Pancreas (tissue), 10 donors: ENCODE measurements at regions not wholly inside any gene's neighbourhood (a gene's known extent, or its start where the extent isn't known, plus 50 kb on each side); places are given as distances from the start of the nearest gene placed in this dataset.
A peak's percentile ranks its signal among the peaks of the same experiment; 100 is the strongest.

ENCODE experiments used
- ATAC-seq, 4 donors: fragments of 200-7000 bp; cut with Tn5 transposase; one replicate each; pipeline versions ENCODE4 v1.8.0 to v1.9.1; 2020; ENCODE audit warnings: mild to moderate bottlenecking in 4 of 4, moderate library complexity in 4 of 4
- DNase-seq, 6 donors: peaks; one replicate each; pipeline ENCODE4 v3.0.0-alpha.2; 2020
- FAIRE-seq: peaks from 2 replicates; lab custom pipeline; 2012; peaks lifted over from hg19 to GRCh38; lab: Jason Lieb, UNC
- H3K27ac ChIP-seq, 4 donors: fragments of 200-600 bp; sonication (generic); 1 replicate in 3 of 4; 2 replicates in 1 of 4; pipeline versions ENCODE4 v1.5.0 to v1.8.0; 2020
- H3K27me3 ChIP-seq, 4 donors: fragments of 200-600 bp; one replicate each; pipeline ENCODE4 v1.8.0; 2021
- H3K36me3 ChIP-seq, 3 donors: fragments of 200-600 bp; sonication (generic) in 1 of 3; one replicate each; pipeline versions ENCODE4 v1.5.0 to v1.8.0; 2020 to 2021
- H3K4me1 ChIP-seq, 3 donors: fragments of 200-600 bp; one replicate each; pipeline ENCODE4 v1.8.0; 2021
- H3K4me3 ChIP-seq, 4 donors: fragments of 200-600 bp; sonication (generic) in 2 of 4; one replicate each; pipeline versions ENCODE4 v1.5.0 to v1.8.0; 2020 to 2021
- H3K9me3 ChIP-seq, 4 donors: fragments of 200-600 bp; one replicate each; pipeline ENCODE4 v1.8.0; 2021
- WGBS, 2 donors: extraction: QIAGEN DNeasy Blood & Tissue Kit; methylation state at CpG; one replicate each; pipeline ENCODE4 v1.1.7; 2013; 5-methylcytosine and 5-hydroxymethylcytosine counted together
- intact Hi-C, 3 donors: fragments of 100-400 bp; cut with DNase I; formaldehyde crosslinking; loops; one replicate each; pipeline versions ENCODE4 v1.11.1 to v1.14.2; 2022
- TF ChIP-seq, protein P1 (sequence below), 4 donors: fragments of 200-600 bp; sonication (generic) in 3 of 4; IDR thresholded peaks; one replicate each; pipeline versions ENCODE4 v1.5.0 to v1.8.0; 2021; ENCODE audit warnings: antibody characterized with exemption in 4 of 4
- donor health status: healthy with polysubstance abuse.
- donor health status: DM: no; HTN: no; CAD: no; lungs with moderate emphysema.
- donor health status: DM: no; HTN: no; CAD: no.
- donor health status: control.
- donor health status: control.
- donor health status: Bipolar disorder and iron deficiency.
- donor health status: DM: yes; HTN: yes; CAD: no.
- donor health status: DM: no; HTN: no; CAD: no.
- donor health status: DM: no; HTN: no; CAD: no.
- donor health status: DM: yes; HTN: yes; CAD: no.

DNA sequence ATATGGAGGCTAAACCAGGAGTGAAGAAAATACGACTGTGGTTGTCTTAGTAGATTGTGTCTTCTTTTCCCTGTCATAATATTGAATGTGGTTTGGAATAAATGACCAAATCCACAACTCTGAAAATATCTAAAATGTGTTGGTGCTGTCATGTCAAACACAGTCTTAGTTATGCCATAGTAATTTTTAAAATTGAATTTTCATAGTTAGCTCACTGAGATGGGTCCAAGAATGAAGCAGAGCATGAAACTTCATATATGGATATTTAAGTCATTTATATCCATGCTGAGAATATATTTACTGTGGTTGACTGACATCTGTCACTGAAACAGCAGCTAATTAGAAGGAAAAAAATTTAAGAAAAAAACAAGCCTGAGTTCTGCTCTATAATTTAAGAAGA is 260.4 kb upstream of the ATP10B start:
- DNase-seq (no peak), FAIRE-seq (no peak), ATAC-seq (no peak)
- Histone ChIP-seq H3K36me3 (no peaks in the 10 kb centered on the region), H3K9me3 (no peaks in the 10 kb centered on the region), H3K4me3 (no peak overlapping the region), H3K27ac (no peak overlapping the region), H3K27me3 (no peaks in the 10 kb centered on the region), H3K4me1 (no peaks in the 10 kb centered on the region)
- 60 to 73% methylated on average over 1 of the region's 1 CpG for WGBS, 2 donors
- intact Hi-C loops, result no loop called here
- TF ChIP-seq, protein P1, sequence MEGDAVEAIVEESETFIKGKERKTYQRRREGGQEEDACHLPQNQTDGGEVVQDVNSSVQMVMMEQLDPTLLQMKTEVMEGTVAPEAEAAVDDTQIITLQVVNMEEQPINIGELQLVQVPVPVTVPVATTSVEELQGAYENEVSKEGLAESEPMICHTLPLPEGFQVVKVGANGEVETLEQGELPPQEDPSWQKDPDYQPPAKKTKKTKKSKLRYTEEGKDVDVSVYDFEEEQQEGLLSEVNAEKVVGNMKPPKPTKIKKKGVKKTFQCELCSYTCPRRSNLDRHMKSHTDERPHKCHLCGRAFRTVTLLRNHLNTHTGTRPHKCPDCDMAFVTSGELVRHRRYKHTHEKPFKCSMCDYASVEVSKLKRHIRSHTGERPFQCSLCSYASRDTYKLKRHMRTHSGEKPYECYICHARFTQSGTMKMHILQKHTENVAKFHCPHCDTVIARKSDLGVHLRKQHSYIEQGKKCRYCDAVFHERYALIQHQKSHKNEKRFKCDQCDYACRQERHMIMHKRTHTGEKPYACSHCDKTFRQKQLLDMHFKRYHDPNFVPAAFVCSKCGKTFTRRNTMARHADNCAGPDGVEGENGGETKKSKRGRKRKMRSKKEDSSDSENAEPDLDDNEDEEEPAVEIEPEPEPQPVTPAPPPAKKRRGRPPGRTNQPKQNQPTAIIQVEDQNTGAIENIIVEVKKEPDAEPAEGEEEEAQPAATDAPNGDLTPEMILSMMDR (IDR thresholded peaks at IDR 0.05), result no peak

DNA sequence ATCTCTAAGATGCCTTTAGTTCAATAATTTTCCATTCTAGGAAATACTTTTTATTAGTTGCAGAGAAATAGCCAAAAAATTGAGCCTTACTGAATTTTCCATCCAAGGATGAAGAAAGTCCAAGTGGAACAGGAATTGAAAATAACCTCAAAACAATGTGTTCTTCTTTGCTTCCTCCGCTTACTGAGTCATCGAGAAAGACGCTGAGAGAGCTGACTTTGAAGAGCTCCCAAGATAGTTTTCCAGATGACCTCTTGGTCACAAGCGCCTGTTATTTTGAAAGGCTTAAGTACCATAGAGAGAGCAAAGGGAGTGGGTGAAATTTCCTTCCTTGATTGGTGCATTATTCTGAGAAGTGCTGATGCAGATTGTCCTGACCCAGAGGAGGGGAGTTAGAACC is 253.5 kb upstream of the ATP10B start:
- no peak overlapping the region for H3K27ac ChIP-seq
- intact Hi-C loops, result no loop called here
- DNase-seq, result peak in 1 of 6 donors; percentile 19

DNA sequence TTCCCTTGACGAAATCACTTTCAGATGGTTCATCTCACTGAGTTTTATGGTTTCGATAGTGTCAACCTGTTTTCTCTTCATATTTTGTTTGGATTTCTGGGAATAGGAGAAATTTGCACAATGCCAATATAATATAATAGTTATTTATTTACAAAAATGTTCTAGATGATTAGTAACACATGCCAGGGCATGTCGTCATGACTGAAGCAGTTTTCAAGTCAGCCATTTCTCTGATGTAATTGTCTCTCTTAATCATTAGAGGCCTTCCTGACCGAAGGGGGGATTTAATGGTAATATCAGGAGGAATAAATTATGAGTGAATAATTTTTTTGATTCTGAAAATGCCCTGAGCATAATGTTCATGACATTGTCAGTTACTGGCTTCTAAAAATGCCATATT is 246.5 kb upstream of the ATP10B start:
- TF ChIP-seq, protein P1 (IDR thresholded peaks at IDR 0.05), result no peak
- DNase-seq, result no peak
- no peaks in the 10 kb centered on the region for H3K36me3 ChIP-seq
- H3K4me3 ChIP-seq, result no peak overlapping the region
- 71 to 74% methylated on average over 4 of the region's 4 CpGs for WGBS, 2 donors
- ATAC-seq, result no peak
- H3K9me3 ChIP-seq, result no peaks in the 10 kb centered on the region
- intact Hi-C loops, result no loop called here
- H3K4me1 ChIP-seq, result no peaks in the 10 kb centered on the region
- no peak for FAIRE-seq
- no peak overlapping the region for H3K27ac ChIP-seq
- H3K27me3 ChIP-seq, result no peaks in the 10 kb centered on the region

More for the DNA sequence above, 253.5 kb upstream of the ATP10B start:
- H3K9me3 ChIP-seq, result no peaks in the 10 kb centered on the region
- no peaks in the 10 kb centered on the region for H3K4me1 ChIP-seq
- TF ChIP-seq, protein P1 (IDR thresholded peaks at IDR 0.05), result no peak
- H3K27me3 ChIP-seq, result no peaks in the 10 kb centered on the region
- no peak for FAIRE-seq
- no peaks in the 10 kb centered on the region for H3K36me3 ChIP-seq
- WGBS, 2 donors, result 83 to 84% methylated on average over 4 of the region's 4 CpGs
- no peak overlapping the region for H3K4me3 ChIP-seq
- peak in 2 of 4 donors; percentile 43 to 61 for ATAC-seq

DNA sequence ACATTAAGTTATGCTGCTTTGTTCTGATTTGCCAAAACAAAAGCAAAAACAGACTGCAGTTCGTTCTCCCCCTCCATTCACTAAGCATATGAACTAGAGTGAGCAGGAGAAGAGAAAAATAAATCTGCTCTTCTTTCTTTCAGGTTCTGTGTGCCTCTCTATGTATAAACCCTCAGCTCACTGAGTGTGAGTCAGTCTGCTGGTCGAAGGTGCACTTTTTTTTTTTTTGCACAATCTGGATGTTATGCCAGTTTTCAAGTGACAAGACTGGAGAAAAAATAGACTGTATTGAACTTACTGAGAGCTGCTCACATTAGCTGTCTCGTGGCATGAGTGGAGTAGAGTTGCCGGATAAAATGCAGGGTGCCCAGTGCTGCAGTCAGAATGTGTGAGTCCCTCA is 244.6 kb upstream of the ATP10B start:
- TF ChIP-seq, protein P1 (IDR thresholded peaks at IDR 0.05), result no peak
- Histone ChIP-seq H3K4me1 (no peaks in the 10 kb centered on the region), H3K27me3 (no peaks in the 10 kb centered on the region), H3K36me3 (no peaks in the 10 kb centered on the region), H3K9me3 (no peaks in the 10 kb centered on the region), H3K4me3 (no peak overlapping the region), H3K27ac (peak overlapping the region in 3 of 4 donors; percentile 30 to 67 (median 55))
- FAIRE-seq, result no peak
- intact Hi-C loops, result no loop called here
- DNase-seq, result no peak
- WGBS, 2 donors, result 40% methylated on average over 4 of the region's 4 CpGs
- peak in 3 of 4 donors; percentile 29 to 47 (median 31) for ATAC-seq

DNA sequence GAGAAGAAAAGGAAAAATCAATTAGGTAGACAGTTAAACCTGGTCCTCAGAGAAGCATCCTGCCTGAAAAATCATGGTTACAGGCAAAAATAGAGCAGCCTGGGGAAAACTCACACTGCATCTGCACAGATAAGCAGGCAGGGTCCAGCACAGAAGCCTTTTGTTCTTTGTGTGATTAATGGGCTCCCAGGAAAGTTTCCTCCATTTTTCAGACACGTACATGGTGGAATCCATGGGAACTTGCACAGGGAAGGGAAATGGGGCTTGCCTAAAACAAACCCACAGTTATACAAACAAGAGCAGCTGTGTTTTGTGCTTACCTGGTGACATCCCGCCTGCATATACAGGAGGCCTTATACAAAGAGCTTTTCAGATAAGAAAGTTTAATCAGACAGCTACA is 243.9 kb upstream of the ATP10B start:
- WGBS, 2 donors, result 17 to 20% methylated on average over 2 of the region's 2 CpGs
- H3K27me3 ChIP-seq, result no peaks in the 10 kb centered on the region
- H3K4me1 ChIP-seq, result no peaks in the 10 kb centered on the region
- TF ChIP-seq, protein P1 (IDR thresholded peaks at IDR 0.05), result no peak
- no peak for FAIRE-seq
- DNase-seq, result peak in 2 of 6 donors; percentile 4 to 18
- H3K36me3 ChIP-seq, result no peaks in the 10 kb centered on the region
- peak overlapping the region in 3 of 4 donors; percentile 30 to 67 (median 55) for H3K27ac ChIP-seq
- intact Hi-C loops, result no loop called here
- H3K4me3 ChIP-seq, result no peak overlapping the region
- no peaks in the 10 kb centered on the region for H3K9me3 ChIP-seq
- peak in 3 of 4 donors; percentile 62 to 86 (median 86) for ATAC-seq
